ENCODE measurements at regions not wholly inside any gene's neighbourhood (a gene's known extent, or its start where the extent isn't known, plus 50 kb on each side); places are given as distances from the start of the nearest gene placed in this dataset.
"Not testable (repeated sequence)": the region's sequence is repeated elsewhere in the genome, so short reads cannot be mapped to it uniquely, and the experiment has no call there.

- not testable (repeated sequence) for H3K9me3 Mint-ChIP-seq; H3K27me3 Mint-ChIP-seq (ENCODE audit: low read depth); DNase-seq (ENCODE audit: low read depth, low spot score); H3K36me3 Mint-ChIP-seq (ENCODE audit: low read depth)
- H3K27ac Mint-ChIP-seq (ENCODE audit: unreplicated experiment), result peak overlapping the region; percentile 27
- peaks cover 13% of the 10 kb centered on the region for H3K4me1 Mint-ChIP-seq
- peak overlapping the region; percentile 79 for H3K4me3 Mint-ChIP-seq
These were observed 157.4 kb downstream of the CRLF3 start for GRCh38 chr17:30666838-30667656.

GRCh38 chr17:30663727-30664455 is 160.6 kb downstream of the CRLF3 start:
- DNase-seq (ENCODE audit: low read depth, low spot score), result peak; percentile 13
- not testable (repeated sequence) for H3K36me3 Mint-ChIP-seq (ENCODE audit: low read depth); H3K4me3 Mint-ChIP-seq; H3K9me3 Mint-ChIP-seq; H3K27me3 Mint-ChIP-seq (ENCODE audit: low read depth); H3K4me1 Mint-ChIP-seq; H3K27ac Mint-ChIP-seq (ENCODE audit: unreplicated experiment)

- not testable (repeated sequence) for H3K36me3 Mint-ChIP-seq (ENCODE audit: low read depth); DNase-seq (ENCODE audit: low read depth, low spot score); H3K4me1 Mint-ChIP-seq; H3K9me3 Mint-ChIP-seq; H3K27me3 Mint-ChIP-seq (ENCODE audit: low read depth); H3K27ac Mint-ChIP-seq (ENCODE audit: unreplicated experiment); H3K4me3 Mint-ChIP-seq
These were observed 167.3 kb downstream of the CRLF3 start for GRCh38 chr17:30657148-30657547.

- not testable (repeated sequence) for DNase-seq (ENCODE audit: low read depth, low spot score); H3K27me3 Mint-ChIP-seq (ENCODE audit: low read depth); H3K9me3 Mint-ChIP-seq; H3K36me3 Mint-ChIP-seq (ENCODE audit: low read depth); H3K4me3 Mint-ChIP-seq; H3K27ac Mint-ChIP-seq (ENCODE audit: unreplicated experiment)
- H3K4me1 Mint-ChIP-seq, result peaks cover 17% of the 10 kb centered on the region
These were observed 171.5 kb downstream of the CRLF3 start for GRCh38 chr17:30653038-30653437.

- not testable (repeated sequence) for H3K4me3 Mint-ChIP-seq; H3K27ac Mint-ChIP-seq (ENCODE audit: unreplicated experiment); H3K9me3 Mint-ChIP-seq; H3K27me3 Mint-ChIP-seq (ENCODE audit: low read depth); H3K36me3 Mint-ChIP-seq (ENCODE audit: low read depth); DNase-seq (ENCODE audit: low read depth, low spot score)
- H3K4me1 Mint-ChIP-seq, result peaks cover 18% of the 10 kb centered on the region
These were observed 172.9 kb downstream of the GOSR1 start for GRCh38 chr17:30650149-30650548.

DNA sequence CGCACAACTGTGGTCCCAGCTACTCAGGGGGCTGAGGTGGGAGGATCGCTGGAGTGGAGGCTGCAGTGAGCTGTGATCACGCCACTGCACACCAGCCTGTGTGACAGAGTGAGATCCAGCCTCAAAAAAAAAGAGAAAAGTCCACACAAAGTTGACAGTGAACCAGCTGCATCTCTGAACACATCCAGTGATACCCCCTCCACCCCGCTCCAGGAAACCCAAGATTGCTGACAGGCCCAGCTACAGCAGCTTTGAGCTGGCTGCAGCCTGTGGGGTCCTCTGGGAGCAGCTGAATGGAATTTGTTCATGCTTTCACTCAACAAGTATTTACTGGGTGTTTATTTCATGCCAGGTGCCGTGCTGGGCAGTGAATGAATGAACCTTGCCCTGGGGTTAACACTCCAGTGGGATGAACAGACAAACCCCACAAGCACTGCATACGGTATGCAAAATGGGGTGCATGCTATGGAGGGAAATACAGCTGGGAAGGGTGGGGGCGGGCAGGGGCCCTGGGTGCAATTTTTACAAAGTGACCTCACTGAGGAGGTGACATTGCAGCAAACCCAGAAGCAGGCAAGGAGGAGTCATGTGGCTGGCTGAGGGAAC is 170.9 kb downstream of the GOSR1 start:
- H3K4me3 Mint-ChIP-seq; H3K27me3 Mint-ChIP-seq (ENCODE audit: low read depth); DNase-seq (ENCODE audit: low read depth, low spot score); H3K9me3 Mint-ChIP-seq; H3K27ac Mint-ChIP-seq (ENCODE audit: unreplicated experiment); H3K36me3 Mint-ChIP-seq (ENCODE audit: low read depth): not testable (repeated sequence)
- H3K4me1 Mint-ChIP-seq, result peaks cover 18% of the 10 kb centered on the region

DNA sequence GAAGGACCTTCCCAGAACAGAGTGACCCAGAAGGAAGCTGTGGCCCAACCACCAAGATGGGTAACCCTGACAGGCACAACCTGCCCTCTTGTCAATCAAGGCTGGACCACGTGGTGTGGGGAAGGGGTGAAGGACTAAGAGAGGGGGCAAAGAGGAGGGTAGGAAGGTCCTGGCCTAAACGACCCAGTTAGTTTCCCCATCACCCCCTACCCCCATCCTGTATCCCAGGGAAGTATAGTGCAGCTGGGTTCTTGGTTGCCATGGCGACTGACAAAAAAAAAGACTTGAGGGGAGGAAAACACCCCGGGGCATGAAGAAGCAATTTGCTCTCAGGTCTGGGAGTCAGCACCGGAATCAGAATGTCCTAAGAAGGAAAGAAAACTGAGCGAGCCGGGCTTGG is 168.7 kb downstream of the GOSR1 start:
- H3K4me3 Mint-ChIP-seq, result peak overlapping the region; percentile 61
- H3K9me3 Mint-ChIP-seq; H3K27ac Mint-ChIP-seq (ENCODE audit: unreplicated experiment); H3K27me3 Mint-ChIP-seq (ENCODE audit: low read depth); H3K36me3 Mint-ChIP-seq (ENCODE audit: low read depth): not testable (repeated sequence)
- H3K4me1 Mint-ChIP-seq, result peaks cover 11% of the 10 kb centered on the region
- peak; percentile 30 for DNase-seq (ENCODE audit: low read depth, low spot score)

GRCh38 chr17:30644713-30645112 is 167.5 kb downstream of the GOSR1 start:
- DNase-seq (ENCODE audit: low read depth, low spot score), result not testable (repeated sequence)

GRCh38 chr17:30644287-30644686 is 167.1 kb downstream of the GOSR1 start:
- not testable (repeated sequence) for H3K9me3 Mint-ChIP-seq; H3K36me3 Mint-ChIP-seq (ENCODE audit: low read depth); DNase-seq (ENCODE audit: low read depth, low spot score); H3K27me3 Mint-ChIP-seq (ENCODE audit: low read depth); H3K27ac Mint-ChIP-seq (ENCODE audit: unreplicated experiment); H3K4me3 Mint-ChIP-seq
- peaks cover 11% of the 10 kb centered on the region for H3K4me1 Mint-ChIP-seq

More at GRCh38 chr17:30644713-30645112, 167.5 kb downstream of the GOSR1 start:
- not testable (repeated sequence) for H3K36me3 Mint-ChIP-seq (ENCODE audit: low read depth); H3K9me3 Mint-ChIP-seq; H3K4me3 Mint-ChIP-seq; H3K27me3 Mint-ChIP-seq (ENCODE audit: low read depth); H3K27ac Mint-ChIP-seq (ENCODE audit: unreplicated experiment)
- peaks cover 11% of the 10 kb centered on the region for H3K4me1 Mint-ChIP-seq

DNA sequence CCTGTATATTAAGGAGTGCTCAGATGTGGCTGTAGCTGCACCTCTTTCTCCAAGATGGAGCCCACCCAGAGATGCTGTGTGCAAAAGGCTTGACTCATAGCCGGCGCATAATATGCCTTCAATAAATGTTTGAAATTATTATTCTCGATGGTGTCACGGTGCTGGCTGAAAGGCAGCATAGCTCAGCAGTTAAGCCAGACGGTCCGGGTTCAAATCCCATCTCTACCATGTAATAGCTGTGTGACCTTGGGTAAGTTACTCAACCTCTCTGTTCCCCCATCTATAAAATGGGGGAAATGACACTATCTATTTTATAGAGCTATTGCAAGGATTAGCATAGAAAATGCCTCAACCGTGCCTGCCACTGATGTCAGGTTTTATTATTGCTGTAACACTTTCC is 164.2 kb downstream of the GOSR1 start:
- H3K4me3 Mint-ChIP-seq; H3K36me3 Mint-ChIP-seq (ENCODE audit: low read depth); H3K9me3 Mint-ChIP-seq; DNase-seq (ENCODE audit: low read depth, low spot score); H3K4me1 Mint-ChIP-seq; H3K27me3 Mint-ChIP-seq (ENCODE audit: low read depth); H3K27ac Mint-ChIP-seq (ENCODE audit: unreplicated experiment): not testable (repeated sequence)

DNA sequence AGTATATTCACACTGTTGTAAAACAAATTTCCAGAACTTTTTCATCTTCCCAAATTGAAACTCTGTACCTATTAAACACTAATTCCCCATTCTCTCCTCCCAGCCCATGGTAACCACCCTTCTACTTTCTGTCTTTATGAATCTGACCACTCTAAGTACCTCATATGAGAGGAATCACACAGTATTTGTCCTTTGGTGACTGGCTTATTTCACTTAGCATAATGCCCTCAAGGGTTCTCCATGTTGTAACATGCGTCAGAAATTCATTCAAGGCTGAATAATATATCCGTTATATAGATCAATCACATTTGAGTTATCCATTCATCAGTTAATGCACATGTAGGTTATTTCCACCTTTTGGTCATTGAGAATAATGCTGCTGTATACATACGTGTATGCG is 162.2 kb downstream of the GOSR1 start:
- DNase-seq (ENCODE audit: low read depth, low spot score); H3K27ac Mint-ChIP-seq (ENCODE audit: unreplicated experiment); H3K9me3 Mint-ChIP-seq; H3K4me1 Mint-ChIP-seq; H3K4me3 Mint-ChIP-seq; H3K27me3 Mint-ChIP-seq (ENCODE audit: low read depth); H3K36me3 Mint-ChIP-seq (ENCODE audit: low read depth): not testable (repeated sequence)

DNA sequence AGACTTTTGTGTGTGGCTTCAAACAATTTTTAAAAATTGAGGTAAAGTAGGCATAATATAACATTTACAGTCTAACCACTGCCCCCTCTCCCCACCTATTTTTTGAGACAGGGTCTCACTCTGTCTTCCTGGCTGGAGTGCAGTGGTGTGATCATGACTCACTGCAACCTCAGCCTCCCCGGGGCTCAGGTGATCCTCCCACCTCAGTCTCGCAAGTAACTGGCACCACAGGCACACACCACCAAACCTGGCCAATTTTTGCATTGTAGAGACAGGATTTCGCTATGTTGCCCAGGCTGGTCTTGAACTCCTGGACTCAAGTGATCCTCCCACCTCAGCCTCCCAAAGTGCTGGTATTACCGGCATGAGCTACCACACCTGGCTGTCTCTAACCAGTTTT is 161.8 kb downstream of the GOSR1 start:
- H3K4me3 Mint-ChIP-seq; H3K4me1 Mint-ChIP-seq; H3K27ac Mint-ChIP-seq (ENCODE audit: unreplicated experiment); H3K36me3 Mint-ChIP-seq (ENCODE audit: low read depth); H3K9me3 Mint-ChIP-seq; H3K27me3 Mint-ChIP-seq (ENCODE audit: low read depth); DNase-seq (ENCODE audit: low read depth, low spot score): not testable (repeated sequence)

- H3K9me3 Mint-ChIP-seq; H3K4me3 Mint-ChIP-seq; DNase-seq (ENCODE audit: low read depth, low spot score); H3K36me3 Mint-ChIP-seq (ENCODE audit: low read depth); H3K4me1 Mint-ChIP-seq; H3K27ac Mint-ChIP-seq (ENCODE audit: unreplicated experiment); H3K27me3 Mint-ChIP-seq (ENCODE audit: low read depth): not testable (repeated sequence)
These were observed 154.4 kb downstream of the GOSR1 start for GRCh38 chr17:30631651-30632050.

Data from neural crest cell (in vitro differentiated cells).